MM.1S (cell line): ENCODE measurements at regions not wholly inside any gene's neighbourhood (a gene's known extent, or its start where the extent isn't known, plus 50 kb on each side); places are given as distances from the start of the nearest gene placed in this dataset.

ENCODE experiments used
- DNase-seq: peaks from one replicate; pipeline ENCODE4 v3.0.0-alpha.2; 2015
- H2AFZ ChIP-seq: fragments of 300-600 bp; sonication (generic); 2 replicates; pipeline ENCODE4 v1.6.0; 2016; ENCODE audit warnings: antibody characterized with exemption, low read length
- H3F3A ChIP-seq: fragments of 300-600 bp; sonication (generic); 2 replicates; pipeline ENCODE4 v1.6.1; 2016; ENCODE audit warnings: mild to moderate bottlenecking, antibody characterized with exemption, low read length, moderate library complexity, mixed read lengths; ENCODE audit not compliant: insufficient read depth
- H3K27ac ChIP-seq: fragments of 300-600 bp; sonication (generic); 2 replicates; pipeline ENCODE4 v1.5.1; 2016; ENCODE audit warnings: mild to moderate bottlenecking, low read length
- H3K27me3 ChIP-seq: fragments of 300-600 bp; sonication (generic); replicated peaks from 2 replicates; pipeline ENCODE4 v1.6.0; 2016; ENCODE audit warnings: low read length; ENCODE audit not compliant: insufficient read depth
- H3K36me3 ChIP-seq: fragments of 300-600 bp; sonication (generic); replicated peaks from 2 replicates; pipeline ENCODE4 v1.6.1; 2016; ENCODE audit warnings: mild to moderate bottlenecking, low read length, mixed read lengths; ENCODE audit not compliant: insufficient read depth
- H3K4me1 ChIP-seq: fragments of 300-600 bp; sonication (generic); 2 replicates; pipeline ENCODE4 v1.6.1; 2016; ENCODE audit warnings: low read length, mixed read lengths
- H3K4me2 ChIP-seq: fragments of 300-600 bp; sonication (generic); 2 replicates; pipeline ENCODE4 v1.6.0; 2016; ENCODE audit warnings: low read depth, low read length
- H3K4me3 ChIP-seq: fragments of 300-600 bp; sonication (generic); 2 replicates; pipeline ENCODE4 v1.5.1; 2016; ENCODE audit warnings: low read length, mixed read lengths
- H3K79me2 ChIP-seq: fragments of 300-600 bp; sonication (generic); 2 replicates; pipeline ENCODE4 v1.6.1; 2016; ENCODE audit warnings: mixed run types, low read length, mixed read lengths
- H3K9ac ChIP-seq: fragments of 300-600 bp; sonication (generic); 2 replicates; pipeline ENCODE4 v1.6.1; 2016; ENCODE audit warnings: low read length, mixed read lengths
- H3K9me2 ChIP-seq: fragments of 300-600 bp; sonication (generic); replicated peaks from 2 replicates; pipeline ENCODE4 v1.6.1; 2016; ENCODE audit warnings: mild to moderate bottlenecking, low read length, mixed read lengths; ENCODE audit not compliant: insufficient read depth
- H3K9me3 ChIP-seq: fragments of 300-600 bp; sonication (generic); replicated peaks from 2 replicates; pipeline ENCODE4 v1.6.1; 2016; ENCODE audit warnings: mild to moderate bottlenecking, low read length, mixed read lengths; ENCODE audit not compliant: insufficient read depth
- H4K20me1 ChIP-seq: fragments of 300-600 bp; sonication (generic); 2 replicates; pipeline ENCODE4 v1.6.1; 2016; ENCODE audit warnings: mild to moderate bottlenecking, low read length, moderate library complexity, mixed read lengths; ENCODE audit not compliant: insufficient read depth
- CTCF ChIP-seq: fragments of 300-600 bp; sonication (generic); IDR thresholded peaks from 2 replicates; pipeline ENCODE4 v1.5.1; 2016; ENCODE audit warnings: antibody characterized with exemption, low read length, mixed read lengths
- EZH2 ChIP-seq: fragments of 300-600 bp; sonication (generic); optimal IDR thresholded peaks from 2 replicates; pipeline ENCODE3; 2017; ENCODE audit warnings: low read depth, mild to moderate bottlenecking, antibody characterized with exemption, low read length, mixed read lengths
- EZH2phosphoT487 ChIP-seq: fragments of 300-600 bp; sonication (generic); IDR thresholded peaks from 2 replicates; pipeline ENCODE4 v1.6.1; 2018; ENCODE audit warnings: antibody characterized with exemption, low read length

GRCh38 chr7:85627791-85628586, 441.1 kb upstream of the SEMA3D start:
- no peaks in the 10 kb centered on the region for H3K36me3 ChIP-seq
- no peak overlapping the region for H3K4me2 ChIP-seq
- no peaks in the 10 kb centered on the region for H3K9me2 ChIP-seq
- H3K27ac ChIP-seq = no peak overlapping the region
- DNase-seq = no peak
- H3K9ac ChIP-seq = no peak overlapping the region
- no peak overlapping the region for H2AFZ ChIP-seq
- TF ChIP-seq EZH2 (no peak), CTCF (no peak), EZH2phosphoT487 (no peak)
- no peaks in the 10 kb centered on the region for H3K9me3 ChIP-seq
- H3K4me3 ChIP-seq = no peak overlapping the region
- H3K79me2 ChIP-seq = no peaks in the 10 kb centered on the region
- no peaks in the 10 kb centered on the region for H3F3A ChIP-seq
- no peaks in the 10 kb centered on the region for H3K27me3 ChIP-seq
- no peaks in the 10 kb centered on the region for H4K20me1 ChIP-seq
- H3K4me1 ChIP-seq = no peaks in the 10 kb centered on the region

GRCh38 chr7:85622059-85622458, 435.2 kb upstream of the SEMA3D start:
- TF ChIP-seq EZH2phosphoT487 (no peak), CTCF (no peak), EZH2 (no peak)
- no peak for DNase-seq

GRCh38 chr7:85620936-85621685, 434.3 kb upstream of the SEMA3D start:
- Histone ChIP-seq H3K9me2 (no peaks in the 10 kb centered on the region), H3K9ac (no peak overlapping the region), H3K79me2 (no peaks in the 10 kb centered on the region), H3K36me3 (no peaks in the 10 kb centered on the region), H2AFZ (no peak overlapping the region), H3F3A (no peaks in the 10 kb centered on the region), H3K9me3 (no peaks in the 10 kb centered on the region), H3K27me3 (no peaks in the 10 kb centered on the region), H4K20me1 (no peaks in the 10 kb centered on the region), H3K4me2 (no peak overlapping the region), H3K27ac (no peak overlapping the region), H3K4me1 (no peaks in the 10 kb centered on the region), H3K4me3 (no peak overlapping the region)
- no peak for TF ChIP-seq EZH2phosphoT487
- no peak for TF ChIP-seq EZH2
- no peak for TF ChIP-seq CTCF
- DNase-seq = no peak

More at GRCh38 chr7:85622059-85622458, 435.2 kb upstream of the SEMA3D start:
- Histone ChIP-seq H3K79me2 (no peaks in the 10 kb centered on the region), H3K9ac (no peak overlapping the region), H3F3A (no peaks in the 10 kb centered on the region), H4K20me1 (no peaks in the 10 kb centered on the region), H3K9me2 (no peaks in the 10 kb centered on the region), H2AFZ (no peak overlapping the region), H3K9me3 (no peaks in the 10 kb centered on the region), H3K4me3 (no peak overlapping the region), H3K4me2 (no peak overlapping the region), H3K36me3 (no peaks in the 10 kb centered on the region), H3K27ac (no peak overlapping the region), H3K27me3 (no peaks in the 10 kb centered on the region), H3K4me1 (no peaks in the 10 kb centered on the region)
